ENCODE measurements at regions not wholly inside any gene's neighbourhood (a gene's known extent, or its start where the extent isn't known, plus 50 kb on each side); places are given as distances from the start of the nearest gene placed in this dataset.

DNA sequence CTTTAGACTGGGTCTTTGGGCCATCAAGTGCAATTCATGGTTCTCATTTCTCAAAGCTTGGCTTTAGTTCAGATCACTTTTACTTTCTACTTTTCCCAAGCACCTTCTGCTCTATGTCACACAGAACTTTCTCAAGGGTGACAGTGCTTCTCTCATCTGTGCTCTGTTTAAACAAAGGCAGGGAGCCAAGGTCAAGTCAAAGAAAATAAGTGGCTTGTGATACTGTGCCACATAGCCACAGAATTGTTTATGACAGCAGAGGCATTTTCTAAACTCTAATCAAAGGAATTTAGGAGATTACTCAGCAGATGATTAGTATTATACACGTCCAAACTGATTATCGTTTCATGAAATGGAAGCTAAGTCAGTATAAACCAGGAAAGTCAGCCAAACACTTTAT lies 348.0 kb downstream of the HDGFL1 start:
- 0 to 100% (median 64%) methylated on average over 1 to 2 of the region's 2 CpGs; no CpG with 5 or more reads in 2 of the 10 experiments for WGBS, 10 experiments
- Histone ChIP-seq H3K4me1 (replicated peaks in 1 of 2) (peaks cover 7 to 14% of the 10 kb centered on the region in 2 donors), H3K27ac (no peak overlapping the region), H3K4me3 (no peak overlapping the region)
- in situ Hi-C loops (cut with MboI; ENCODE audit: low pct_unique_long_range_greater_than_20kb in 2 of 9, low sequenced_read_pairs in 9 of 9, unreplicated experiment in 9 of 9), result no loop called here
- ATAC-seq (replicated peaks in 6 of 8), result no peak

DNA sequence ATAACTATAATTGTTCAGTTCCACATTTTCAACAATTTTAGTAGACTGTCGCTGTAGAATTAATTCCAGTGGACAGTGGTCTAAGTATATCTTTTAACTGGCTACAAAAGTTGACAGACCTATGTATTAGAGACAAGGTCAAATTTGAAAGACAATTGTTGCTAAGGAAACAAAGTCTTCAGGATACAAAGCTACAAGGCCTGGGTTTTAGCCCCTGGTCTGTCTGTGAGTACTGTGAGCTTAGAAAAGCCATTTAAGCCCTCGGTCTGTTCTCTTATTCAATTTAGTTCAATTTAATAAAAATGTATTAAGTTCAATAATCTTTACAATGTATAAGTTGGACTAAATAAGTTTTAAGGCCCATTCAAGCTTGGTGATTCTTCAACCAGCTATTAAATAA lies 352.5 kb downstream of the HDGFL1 start:
- peaks cover 31 to 34% of the 10 kb centered on the region in 2 donors for H3K4me1 ChIP-seq (replicated peaks in 1 of 2)
- in situ Hi-C loops (cut with MboI; ENCODE audit: low pct_unique_long_range_greater_than_20kb in 2 of 9, low sequenced_read_pairs in 9 of 9, unreplicated experiment in 9 of 9), result no loop called here
- WGBS, 10 experiments, result 0 to 63% (median 25%) methylated on average over 1 to 2 of the region's 2 CpGs
- peak overlapping the region in 1 of 2 donors; percentile 26 for H3K27ac ChIP-seq
- peak in 5 of 8 experiments; percentile 69 to 75 (median 70) for ATAC-seq (replicated peaks in 6 of 8)
- no peak overlapping the region for H3K4me3 ChIP-seq

DNA sequence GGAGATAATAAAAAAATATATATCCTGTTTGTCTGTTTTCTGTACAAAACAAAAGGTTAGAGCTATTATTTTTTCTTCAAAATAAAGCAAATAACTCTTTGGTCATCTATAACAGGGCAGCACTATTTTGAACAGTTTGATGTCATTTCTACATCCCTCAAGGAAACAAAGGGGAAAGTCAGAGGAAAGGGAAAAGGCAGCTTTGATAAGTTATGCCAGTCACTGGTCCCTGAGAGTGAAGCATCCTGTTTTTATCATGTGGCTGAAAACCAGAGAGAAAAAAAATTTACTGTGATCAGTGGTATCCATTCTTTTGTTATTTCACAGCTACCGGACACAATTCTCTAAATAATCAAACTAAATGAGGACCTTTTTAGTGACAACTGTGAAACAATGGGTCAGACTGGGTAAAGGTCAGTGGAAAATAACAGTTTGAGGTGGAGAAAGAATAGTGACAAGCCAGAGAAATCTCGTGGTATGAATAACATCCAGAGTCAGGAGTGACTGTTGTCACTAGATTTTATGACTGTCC lies 356.0 kb downstream of the HDGFL1 start:
- in situ Hi-C loops (cut with MboI; ENCODE audit: low pct_unique_long_range_greater_than_20kb in 2 of 9, low sequenced_read_pairs in 9 of 9, unreplicated experiment in 9 of 9), result no loop called here
- Histone ChIP-seq H3K4me1 (replicated peaks in 1 of 2) (peaks cover 33 to 43% of the 10 kb centered on the region in 2 donors), H3K4me3 (no peak overlapping the region), H3K27ac (no peak overlapping the region)
- WGBS, 10 experiments, result 14 to 100% (median 49%) methylated on average over 1 to 2 of the region's 2 CpGs; no CpG with 5 or more reads in 2 of the 10 experiments
- no peak for ATAC-seq (replicated peaks in 6 of 8)

DNA sequence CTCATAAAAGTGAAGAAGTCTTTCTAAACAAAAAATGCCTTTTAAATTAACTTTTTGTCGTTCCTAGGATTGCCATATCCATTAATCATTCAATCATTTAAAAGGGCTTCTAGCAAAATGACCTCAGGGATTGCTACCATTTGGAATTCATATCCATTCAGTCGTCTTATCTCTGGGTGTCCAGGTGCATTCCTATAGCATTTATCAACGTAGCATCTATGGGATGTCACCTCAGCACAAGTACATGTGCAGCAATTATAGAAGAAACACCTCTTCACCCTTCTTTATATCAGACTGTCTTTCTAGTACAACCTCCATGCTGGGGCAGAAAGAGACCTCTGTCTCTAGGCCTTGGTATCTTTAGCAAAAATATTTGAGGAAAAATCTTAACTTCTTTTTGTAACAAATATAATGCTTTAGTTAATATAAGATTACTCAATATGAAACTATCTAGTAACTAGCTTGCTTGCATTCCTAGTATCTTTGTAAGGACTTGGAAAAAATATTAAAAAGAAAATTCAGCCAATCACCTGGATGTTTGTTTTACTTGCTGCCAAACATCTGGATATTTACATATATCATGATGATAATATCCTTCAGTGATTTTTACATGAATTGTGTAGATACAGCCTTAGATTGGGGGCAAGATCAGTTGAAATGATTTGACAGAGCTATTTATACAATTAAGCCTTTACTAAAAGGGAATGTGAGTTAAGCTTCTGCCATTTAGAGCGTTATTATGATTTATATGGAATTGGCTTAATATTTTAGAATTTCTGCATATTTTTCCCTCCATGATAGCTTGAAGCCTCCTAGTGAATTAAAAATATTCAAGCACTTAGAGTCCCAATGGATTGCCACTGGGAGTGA lies 356.8 kb downstream of the HDGFL1 start:
- WGBS, 10 experiments, result 6 to 84% (median 45%) methylated on average over 2 to 4 of the region's 4 CpGs; no CpG with 5 or more reads in 2 of the 10 experiments
- ATAC-seq (replicated peaks in 6 of 8), result no peak
- Histone ChIP-seq H3K4me3 (no peak overlapping the region), H3K4me1 (replicated peaks in 1 of 2) (peaks cover 30 to 40% of the 10 kb centered on the region in 2 donors), H3K27ac (no peak overlapping the region)
- in situ Hi-C loops (cut with MboI; ENCODE audit: low pct_unique_long_range_greater_than_20kb in 2 of 9, low sequenced_read_pairs in 9 of 9, unreplicated experiment in 9 of 9), result no loop called here

DNA sequence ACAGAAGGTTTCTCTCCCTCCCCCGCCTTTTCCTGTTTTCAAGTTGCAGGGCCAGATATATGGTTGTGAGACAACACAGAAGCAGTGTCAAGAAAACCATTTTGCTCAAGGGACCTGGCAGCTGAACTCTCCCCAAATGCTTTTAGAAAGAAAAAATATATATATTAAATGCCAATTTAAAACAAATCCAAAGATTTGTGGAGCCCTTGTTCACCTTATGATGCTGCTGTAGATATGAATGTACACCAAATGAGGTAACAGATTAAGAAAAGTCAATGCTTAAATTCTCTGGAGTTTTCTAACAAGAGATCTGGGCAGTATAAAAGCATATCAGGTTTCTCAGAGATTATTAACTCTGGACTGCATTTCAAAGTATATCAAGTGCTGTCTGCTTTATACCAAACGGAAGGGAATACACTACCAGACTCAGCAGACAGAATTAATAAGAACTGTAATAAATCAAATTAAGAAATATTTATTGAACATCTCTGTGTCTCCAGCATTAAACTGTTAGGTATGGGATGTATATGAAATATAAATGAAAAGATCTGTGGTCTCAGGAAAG lies 357.5 kb downstream of the HDGFL1 start:
- peak in 3 of 8 experiments; percentile 29 to 64 (median 55) for ATAC-seq (replicated peaks in 6 of 8)
- no peak overlapping the region for H3K27ac ChIP-seq
- peaks cover 26 to 33% of the 10 kb centered on the region in 2 donors for H3K4me1 ChIP-seq (replicated peaks in 1 of 2)
- in situ Hi-C loops (cut with MboI; ENCODE audit: low pct_unique_long_range_greater_than_20kb in 2 of 9, low sequenced_read_pairs in 9 of 9, unreplicated experiment in 9 of 9), result no loop called here
- WGBS, 10 experiments, result 17 to 100% (median 72%) methylated on average over 1 to 2 of the region's 2 CpGs; no CpG with 5 or more reads in 1 of the 10 experiments
- H3K4me3 ChIP-seq, result no peak overlapping the region

DNA sequence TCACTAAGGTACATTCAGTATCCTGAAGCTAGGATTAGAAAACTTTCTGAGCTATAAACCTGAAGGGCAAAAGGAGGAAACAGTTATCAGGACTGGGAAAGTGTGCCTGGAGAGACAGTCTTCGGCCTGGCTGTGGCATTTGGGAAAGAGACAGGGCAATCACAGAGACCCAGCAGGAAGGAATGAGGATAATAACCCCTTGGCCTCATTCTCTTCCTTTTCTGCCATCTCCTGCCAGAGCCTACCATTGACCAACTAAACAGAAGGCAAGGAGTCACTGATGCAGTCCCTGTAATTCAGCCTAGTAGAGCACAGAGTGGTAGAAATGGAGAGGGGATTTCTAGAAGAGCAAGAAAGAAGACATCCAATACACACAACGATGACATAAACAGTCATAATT lies 359.4 kb downstream of the HDGFL1 start:
- in situ Hi-C loops (cut with MboI; ENCODE audit: low pct_unique_long_range_greater_than_20kb in 2 of 9, low sequenced_read_pairs in 9 of 9, unreplicated experiment in 9 of 9), result no loop called here
- WGBS, 10 experiments, result 0 to 100% (median 73%) methylated on average over 1 to 2 of the region's 2 CpGs; no CpG with 5 or more reads in 1 of the 10 experiments
- no peak for ATAC-seq (replicated peaks in 6 of 8)

DNA sequence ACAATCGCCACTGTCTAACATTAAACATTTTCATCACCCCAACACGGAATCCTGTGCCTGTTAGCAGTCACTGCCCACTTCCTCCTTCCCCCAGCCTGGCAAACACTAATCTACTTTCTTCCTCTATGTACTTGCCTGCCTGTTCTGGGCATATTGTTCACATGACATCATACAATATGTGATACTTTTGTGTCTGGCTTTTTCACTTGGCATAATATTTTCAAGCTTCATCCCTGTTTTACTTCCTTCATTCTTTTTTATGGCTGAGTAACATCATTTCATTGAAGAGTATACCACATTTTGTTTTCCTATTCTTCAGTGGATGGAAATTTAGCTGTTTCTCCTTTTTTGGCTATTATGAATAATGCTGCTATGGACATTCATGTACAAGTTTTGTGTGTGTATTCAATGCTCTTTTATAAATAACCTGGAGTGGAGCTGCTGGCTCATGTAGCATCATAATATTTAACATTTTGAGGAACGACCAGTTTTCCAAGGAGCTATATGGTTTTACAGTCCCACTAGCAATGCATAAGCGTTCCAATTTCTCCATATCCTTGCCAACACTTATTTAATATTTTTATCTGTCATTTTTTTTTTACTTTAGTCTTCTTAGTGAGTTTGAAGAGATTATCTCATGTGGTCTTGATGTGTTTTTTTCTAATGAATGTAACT lies 360.1 kb downstream of the HDGFL1 start:
- Histone ChIP-seq H3K27ac (no peak overlapping the region), H3K4me3 (no peak overlapping the region), H3K4me1 (replicated peaks in 1 of 2) (peaks cover 19 to 29% of the 10 kb centered on the region in 2 donors)
- in situ Hi-C loops (cut with MboI; ENCODE audit: low pct_unique_long_range_greater_than_20kb in 2 of 9, low sequenced_read_pairs in 9 of 9, unreplicated experiment in 9 of 9), result no loop called here
- no peak for ATAC-seq (replicated peaks in 6 of 8)
- 22 to 100% (median 68%) methylated on average over 2 to 4 of the region's 4 CpGs for WGBS, 10 experiments

More for the DNA sequence above, 359.4 kb downstream of the HDGFL1 start:
- H3K4me3 ChIP-seq, result no peak overlapping the region
- no peak overlapping the region for H3K27ac ChIP-seq
- H3K4me1 ChIP-seq (replicated peaks in 1 of 2), result peaks cover 19 to 29% of the 10 kb centered on the region in 2 donors

DNA sequence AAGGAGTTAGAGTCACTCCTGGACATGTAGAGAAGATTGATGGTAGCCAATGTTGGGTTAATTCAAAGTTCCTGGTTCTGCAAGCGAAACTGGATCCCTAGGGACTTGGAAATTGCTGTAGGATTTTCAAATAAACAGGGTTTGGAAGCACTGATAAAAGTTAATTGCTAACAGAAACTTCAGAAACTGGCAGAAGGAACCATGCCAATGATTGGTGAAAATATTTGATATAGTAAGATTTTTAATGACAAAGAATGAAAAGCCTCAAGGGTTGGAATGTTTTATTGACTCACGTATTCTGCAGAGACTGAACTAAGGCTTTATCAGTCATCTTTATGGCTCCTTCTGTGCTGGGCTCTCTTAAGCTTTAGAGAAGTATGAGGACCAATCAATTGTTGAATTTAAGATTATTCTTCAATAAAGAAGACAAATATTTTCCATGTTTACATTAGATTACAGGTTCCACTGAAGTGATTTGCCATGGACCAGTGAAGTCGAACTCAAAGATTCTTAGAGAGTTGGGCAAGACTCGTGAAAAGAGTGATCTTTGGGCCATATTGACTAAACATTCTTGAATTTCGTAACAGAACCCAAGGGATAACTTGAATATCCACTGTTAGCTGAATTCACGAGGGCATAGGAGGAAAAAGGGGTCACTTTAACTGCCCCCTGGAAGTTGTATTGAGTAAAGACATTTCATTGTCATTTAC lies 371.4 kb downstream of the HDGFL1 start:
- Histone ChIP-seq H3K27ac (no peak overlapping the region), H3K4me1 (replicated peaks in 1 of 2) (peaks cover 0 to 17% of the 10 kb centered on the region in 2 donors), H3K4me3 (no peak overlapping the region)
- ATAC-seq (replicated peaks in 6 of 8), result no peak
- in situ Hi-C loops (cut with MboI; ENCODE audit: low pct_unique_long_range_greater_than_20kb in 2 of 9, low sequenced_read_pairs in 9 of 9, unreplicated experiment in 9 of 9), result no loop called here
- WGBS, 10 experiments, result 28 to 95% (median 88%) methylated on average over 2 to 6 of the region's 6 CpGs

DNA sequence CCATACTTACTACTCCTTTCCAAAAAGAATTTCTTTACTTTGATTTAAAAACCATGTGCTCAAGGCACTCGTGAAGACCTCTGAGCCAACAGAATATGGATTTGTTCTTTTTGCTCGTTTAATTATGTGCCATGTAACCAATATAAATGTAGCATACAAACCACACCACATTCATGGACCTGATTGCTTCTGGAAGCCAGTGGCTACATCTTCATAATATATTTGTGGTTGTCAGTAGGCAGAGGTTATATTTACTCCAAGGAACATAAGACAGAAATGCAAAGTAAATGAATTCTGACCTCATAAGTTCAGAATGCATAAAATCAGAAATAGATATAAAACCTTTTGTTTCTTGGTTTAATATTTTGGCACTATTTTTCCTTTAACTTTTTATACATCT lies 373.0 kb downstream of the HDGFL1 start:
- ATAC-seq (replicated peaks in 6 of 8), result peak in 3 of 8 experiments; percentile 76 to 93 (median 83)
- in situ Hi-C loops (cut with MboI; ENCODE audit: low pct_unique_long_range_greater_than_20kb in 2 of 9, low sequenced_read_pairs in 9 of 9, unreplicated experiment in 9 of 9), result no loop called here
- Histone ChIP-seq H3K27ac (no peak overlapping the region), H3K4me1 (replicated peaks in 1 of 2) (peaks cover 0 to 17% of the 10 kb centered on the region in 2 donors), H3K4me3 (no peak overlapping the region)
- 0 to 100% (median 69%) methylated on average over 1 to 2 of the region's 2 CpGs for whole genome bisulfite sequencing, 10 experiments

DNA sequence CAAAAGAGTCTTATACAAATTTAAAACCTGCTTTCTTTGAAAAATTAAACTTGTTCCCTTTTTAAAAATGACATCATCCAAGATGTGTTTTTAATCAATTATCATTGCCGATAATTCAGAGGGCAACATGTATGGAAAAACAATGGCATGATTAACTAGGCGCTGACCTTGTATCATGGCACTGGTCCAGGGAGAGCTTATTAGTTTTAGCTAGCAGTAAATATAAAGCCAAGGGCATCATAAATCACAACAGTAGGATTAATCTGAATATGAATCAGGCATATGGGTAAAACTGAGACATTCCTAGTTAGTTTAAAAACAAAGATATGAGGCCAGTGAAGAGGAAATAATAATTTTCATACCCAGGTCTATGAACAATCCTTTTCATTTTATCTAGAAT lies 374.0 kb downstream of the HDGFL1 start:
- 6 to 88% (median 67%) methylated on average over 1 to 2 of the region's 2 CpGs for WGBS, 10 experiments
- Histone ChIP-seq H3K4me3 (no peak overlapping the region), H3K27ac (no peak overlapping the region), H3K4me1 (replicated peaks in 1 of 2) (peaks cover 0 to 17% of the 10 kb centered on the region in 2 donors)
- ATAC-seq (replicated peaks in 6 of 8), result peak in 3 of 8 experiments; percentile 39 to 54 (median 50)
- in situ Hi-C loops (cut with MboI; ENCODE audit: low pct_unique_long_range_greater_than_20kb in 2 of 9, low sequenced_read_pairs in 9 of 9, unreplicated experiment in 9 of 9), result no loop called here

DNA sequence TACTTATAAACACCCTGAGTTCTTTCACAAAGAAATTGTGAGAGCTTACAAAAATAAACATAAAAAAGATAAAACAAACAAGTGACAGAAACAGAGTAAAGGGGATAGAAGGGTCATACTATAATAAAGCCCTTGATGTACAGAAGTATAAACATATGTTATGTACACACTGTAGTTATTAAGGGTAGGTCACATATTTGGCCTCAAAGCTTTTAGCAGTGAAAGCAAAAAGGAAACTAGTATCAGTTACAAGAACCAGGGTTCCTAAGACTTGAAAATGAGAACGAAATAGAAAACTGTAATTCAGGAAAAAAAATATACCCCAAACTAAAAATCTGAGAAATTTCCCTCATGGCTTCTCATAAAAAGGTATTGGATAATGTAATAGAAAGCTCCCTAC lies 380.6 kb downstream of the HDGFL1 start:
- WGBS, 10 experiments, result 38 to 100% (median 89%) methylated on average over 1 of the region's 1 CpG
- in situ Hi-C loops (cut with MboI; ENCODE audit: low pct_unique_long_range_greater_than_20kb in 2 of 9, low sequenced_read_pairs in 9 of 9, unreplicated experiment in 9 of 9), result no loop called here
- ATAC-seq (replicated peaks in 6 of 8), result no peak

DNA sequence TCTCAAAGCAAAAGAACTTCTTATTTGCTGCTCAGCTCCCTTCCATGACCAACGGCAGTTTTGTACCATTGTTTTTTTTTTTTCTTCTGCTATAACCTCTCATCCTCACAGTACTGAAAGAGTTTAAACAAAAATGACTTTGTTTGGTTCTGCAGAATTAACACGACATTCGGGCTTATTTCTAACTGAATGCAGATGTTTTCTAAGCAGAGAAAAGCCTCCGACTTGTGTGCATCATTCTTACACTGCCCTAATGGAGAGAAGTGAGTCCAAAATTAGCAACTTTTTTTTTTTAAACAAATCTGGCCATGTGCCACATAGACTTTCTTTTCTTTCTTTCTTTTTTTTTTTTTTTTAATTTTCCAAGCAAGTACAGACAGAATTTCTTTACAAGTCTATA lies 382.7 kb downstream of the HDGFL1 start:
- 7 to 92% (median 78%) methylated on average over 3 to 4 of the region's 4 CpGs for WGBS, 10 experiments
- in situ Hi-C loops (cut with MboI; ENCODE audit: low pct_unique_long_range_greater_than_20kb in 2 of 9, low sequenced_read_pairs in 9 of 9, unreplicated experiment in 9 of 9), result no loop called here
- Histone ChIP-seq H3K4me3 (no peak overlapping the region), H3K4me1 (replicated peaks in 1 of 2) (peaks cover 6 to 26% of the 10 kb centered on the region in 2 donors), H3K27ac (no peak overlapping the region)
- ATAC-seq (replicated peaks in 6 of 8), result no peak

More for the DNA sequence above, 380.6 kb downstream of the HDGFL1 start:
- no peak overlapping the region for H3K27ac ChIP-seq
- H3K4me1 ChIP-seq (replicated peaks in 1 of 2), result peaks cover 4 to 10% of the 10 kb centered on the region in 2 donors
- no peak overlapping the region for H3K4me3 ChIP-seq

Measured in motor neuron (in vitro differentiated cells).